ENCODE measurements at regions not wholly inside any gene's neighbourhood (a gene's known extent, or its start where the extent isn't known, plus 50 kb on each side); places are given as distances from the start of the nearest gene placed in this dataset.

GRCh38 chr2:167475791-167476190, 587.5 kb downstream of the XIRP2 start:
- Histone ChIP-seq H2BK5ac (ENCODE audit: low read depth, low read length) (no peak overlapping the region), H3K27me3 (replicated peaks in 1 of 4; ENCODE audit: control insufficient read depth in 3 of 4, extremely low read depth in 1 of 4, insufficient read depth in 3 of 4, low read length in 3 of 4) (no peaks in the 10 kb centered on the region), H3K56ac (replicated peaks; ENCODE audit: insufficient read length, low read depth, low read length) (no peak overlapping the region), H3K4me2 (ENCODE audit: insufficient read depth in 1 of 2, low read depth in 2 of 2, low read length in 2 of 2) (no peak overlapping the region), H2AK5ac (ENCODE audit: low read depth, low read length) (no peak overlapping the region), H3K4me1 (replicated peaks in 1 of 4; ENCODE audit: control insufficient read depth in 3 of 4, insufficient read depth in 4 of 4, low read length in 3 of 4) (peaks cover 2 to 20% (median 13%) of the 10 kb centered on the region in 4 experiments), H3K23ac (ENCODE audit: insufficient read length) (no peak overlapping the region), H4K8ac (ENCODE audit: extremely low read depth, insufficient read depth, low read length) (no peak overlapping the region), H3K4me3 (ENCODE audit: extremely low read depth in 1 of 4, insufficient read depth in 2 of 4, low read depth in 3 of 4, low read length in 4 of 4) (no peak overlapping the region), H2BK20ac (ENCODE audit: low read length) (no peak overlapping the region), H2BK15ac (ENCODE audit: low read length) (no peak overlapping the region), H3K4ac (replicated peaks; ENCODE audit: insufficient read length, low read depth, low read length) (no peak overlapping the region), H4K91ac (replicated peaks; ENCODE audit: insufficient read length, low read length) (no peak overlapping the region), H4K20me1 (replicated peaks in 1 of 2; ENCODE audit: control insufficient read depth in 1 of 2, insufficient read depth in 2 of 2, low read length in 2 of 2) (peaks cover 0 to 2% of the 10 kb centered on the region in 2 experiments), H3K36me3 (ENCODE audit: control insufficient read depth in 2 of 4, insufficient read depth in 4 of 4, low read length in 3 of 4) (no peaks in the 10 kb centered on the region), H3K18ac (ENCODE audit: extremely low read depth, low read length) (no peak overlapping the region), H3K9ac (replicated peaks in 1 of 4; ENCODE audit: extremely low read depth in 1 of 4, low read depth in 3 of 4, low read length in 3 of 4) (no peak overlapping the region), H2AFZ (ENCODE audit: low read length) (no peak overlapping the region), H3K79me1 (ENCODE audit: low read depth, low read length) (peaks cover 2% of the 10 kb centered on the region; the same call in 1 of the 2 replicates), H3K79me2 (ENCODE audit: control insufficient read depth in 1 of 2, insufficient read depth in 2 of 2, low read length in 2 of 2) (peaks cover 0 to 57% of the 10 kb centered on the region in 2 experiments; a peak in 2 of 4 replicates), H4K5ac (ENCODE audit: insufficient read length, low read depth, low read length) (no peak overlapping the region), H3K23me2 (ENCODE audit: low read depth, low read length) (no peaks in the 10 kb centered on the region), H3K14ac (ENCODE audit: insufficient read length) (no peak overlapping the region), H2BK12ac (ENCODE audit: low read depth, low read length) (no peak overlapping the region), H3K9me3 (ENCODE audit: insufficient read depth in 2 of 2, low read depth in 1 of 2, low read length in 1 of 2) (no peaks in the 10 kb centered on the region), H3K27ac (ENCODE audit: low read depth, low read length) (no peak overlapping the region), H2BK120ac (replicated peaks; ENCODE audit: low read depth, low read length) (no peak overlapping the region)
- 79% methylated on average over 2 of the region's 2 CpGs; no CpG with 5 or more reads in 1 of the 2 experiments for WGBS, 2 experiments (ENCODE audit: extremely low coverage in 1 of 2, insufficient coverage in 1 of 2, insufficient read length in 1 of 2, insufficient replicate concordance in 2 of 2, low coverage in 1 of 2, low lambda C conversion rate in 2 of 2, missing lambda C conversion rate in 1 of 2)
- FAIRE-seq (no peak), DNase-seq (ENCODE audit: low read depth in 1 of 2, low spot score in 2 of 2) (no peak)
- ChIA-PET CTCF (ENCODE audit: partially characterized antibody) (no interaction called here), POLR2A (ENCODE audit: partially characterized antibody) (no interaction called here)
- TF ChIP-seq RAD21 (IDR thresholded peaks at IDR 0.05 in 1 of 2, conservative IDR thresholded peaks at IDR 0.05 in 1 of 2; ENCODE audit: low read depth in 2 of 2, low read length in 2 of 2), result no peak
- TF ChIP-seq TAF7 (optimal IDR thresholded peaks at IDR 0.05; ENCODE audit: borderline replicate concordance, low read depth, low read length), result no peak
- no peak for TF ChIP-seq RNF2 (IDR thresholded peaks at IDR 0.05; ENCODE audit: borderline replicate concordance, low read depth, low read length, missing control alignments, poor library complexity, severe bottlenecking)
- no peak for TF ChIP-seq EP300 (IDR thresholded peaks at IDR 0.05; ENCODE audit: borderline replicate concordance in 1 of 2, low read depth in 2 of 2, low read length in 2 of 2)
- TF ChIP-seq SP1 (IDR thresholded peaks at IDR 0.05; ENCODE audit: low read depth, low read length), result no peak
- TF ChIP-seq TEAD4 (IDR thresholded peaks at IDR 0.05; ENCODE audit: low read depth, low read length), result no peak
- no peak for TF ChIP-seq TBP (IDR thresholded peaks at IDR 0.05; ENCODE audit: low read depth, low read length)
- TF ChIP-seq SIRT6 (IDR thresholded peaks at IDR 0.05; ENCODE audit: low read length), result no peak
- TF ChIP-seq GABPA (IDR thresholded peaks at IDR 0.05; ENCODE audit: borderline replicate concordance, insufficient read depth, low read length), result no peak
- TF ChIP-seq ATF2 (IDR thresholded peaks at IDR 0.05; ENCODE audit: low read length), result no peak
- TF ChIP-seq CBX5 (IDR thresholded peaks at IDR 0.05; ENCODE audit: low read depth, low read length), result no peak
- no peak for TF ChIP-seq YY1 (IDR thresholded peaks at IDR 0.05; ENCODE audit: low read depth, low read length)
- TF ChIP-seq CBX8 (IDR thresholded peaks at IDR 0.05; ENCODE audit: borderline replicate concordance, low read depth, low read length), result no peak
